ENCODE measurements at regions not wholly inside any gene's neighbourhood (a gene's known extent, or its start where the extent isn't known, plus 50 kb on each side); places are given as distances from the start of the nearest gene placed in this dataset.

GRCh38 chr5:2249442-2249841, 366.7 kb upstream of the IRX4 start:
- TF ChIP-seq CTCF (IDR thresholded peaks at IDR 0.05 in 4 of 5, conservative IDR thresholded peaks at IDR 0.05 in 1 of 5) (no peak), POLR2A (IDR thresholded peaks at IDR 0.05) (no peak)
